ENCODE measurements at regions not wholly inside any gene's neighbourhood (a gene's known extent, or its start where the extent isn't known, plus 50 kb on each side); places are given as distances from the start of the nearest gene placed in this dataset.
"Not testable (repeated sequence)": the region's sequence is repeated elsewhere in the genome, so short reads cannot be mapped to it uniquely, and the experiment has no call there.

- Histone ChIP-seq H3K36me3 (ENCODE audit: insufficient read depth, low read length) (no peaks in the 10 kb centered on the region), H4K20me1 (ENCODE audit: insufficient read depth, low read length) (no peaks in the 10 kb centered on the region), H3K79me2 (ENCODE audit: insufficient read depth, low read depth, low read length) (no peaks in the 10 kb centered on the region), H3K4me3 (ENCODE audit: low read depth, low read length, poor library complexity, severe bottlenecking) (no peak overlapping the region), H3K9me3 (ENCODE audit: low read length) (no peaks in the 10 kb centered on the region), H3K27ac (ENCODE audit: low read depth, low read length, poor library complexity, severe bottlenecking) (no peak overlapping the region), H3K4me2 (ENCODE audit: low read length) (no peak overlapping the region), H3K9me2 (ENCODE audit: insufficient read depth, low read length) (no peaks in the 10 kb centered on the region), H3K4me1 (ENCODE audit: insufficient read depth, low read length, poor library complexity, severe bottlenecking) (no peaks in the 10 kb centered on the region), H2AFZ (ENCODE audit: low read length) (no peak overlapping the region)
- ChIA-PET CTCF (ENCODE audit: unreplicated experiment) (no interaction called here), POLR2A (no interaction called here)
- TF ChIP-seq EZH2phosphoT487 (IDR thresholded peaks at IDR 0.05; ENCODE audit: borderline replicate concordance, low read depth, low read length) (no peak), CTCF (conservative IDR thresholded peaks at IDR 0.05; ENCODE audit: low read length) (no peak)
- intact Hi-C loops (cut with micrococcal nuclease; ENCODE audit: unreplicated experiment) = no loop called here
- no TSS peak for BruUV-seq (replicated peaks)
- DNase-seq (ENCODE audit: low spot score) = no peak
These were observed 211.9 kb upstream of the HNRNPA3 start for GRCh38 chr2:177000715-177001072.

GRCh38 chr2:177001334-177001733, 211.3 kb upstream of the HNRNPA3 start:
- ChIA-PET POLR2A (no interaction called here), CTCF (ENCODE audit: unreplicated experiment) (no interaction called here)
- no TSS peak for BruUV-seq (replicated peaks)
- Histone ChIP-seq H3K36me3 (ENCODE audit: insufficient read depth, low read length) (no peaks in the 10 kb centered on the region), H2AFZ (ENCODE audit: low read length) (no peak overlapping the region), H4K20me1 (ENCODE audit: insufficient read depth, low read length) (no peaks in the 10 kb centered on the region), H3K4me3 (ENCODE audit: low read depth, low read length, poor library complexity, severe bottlenecking) (no peak overlapping the region), H3K4me2 (ENCODE audit: low read length) (no peak overlapping the region), H3K9me3 (ENCODE audit: low read length) (no peaks in the 10 kb centered on the region), H3K4me1 (ENCODE audit: insufficient read depth, low read length, poor library complexity, severe bottlenecking) (no peaks in the 10 kb centered on the region), H3K79me2 (ENCODE audit: insufficient read depth, low read depth, low read length) (no peaks in the 10 kb centered on the region), H3K9me2 (ENCODE audit: insufficient read depth, low read length) (no peaks in the 10 kb centered on the region), H3K27ac (ENCODE audit: low read depth, low read length, poor library complexity, severe bottlenecking) (no peak overlapping the region)
- intact Hi-C loops (cut with micrococcal nuclease; ENCODE audit: unreplicated experiment) = no loop called here
- DNase-seq (ENCODE audit: low spot score) = no peak
- TF ChIP-seq EZH2phosphoT487 (IDR thresholded peaks at IDR 0.05; ENCODE audit: borderline replicate concordance, low read depth, low read length) (no peak), CTCF (conservative IDR thresholded peaks at IDR 0.05; ENCODE audit: low read length) (no peak)

GRCh38 chr2:177002983-177003382, 209.6 kb upstream of the HNRNPA3 start:
- no peaks in the 10 kb centered on the region for H4K20me1 ChIP-seq (ENCODE audit: insufficient read depth, low read length)
- no peak for TF ChIP-seq EZH2phosphoT487 (IDR thresholded peaks at IDR 0.05; ENCODE audit: borderline replicate concordance, low read depth, low read length)
- TF ChIP-seq CTCF (conservative IDR thresholded peaks at IDR 0.05; ENCODE audit: low read length) = no peak
- no peaks in the 10 kb centered on the region for H3K79me2 ChIP-seq (ENCODE audit: insufficient read depth, low read depth, low read length)
- ChIA-PET POLR2A (no interaction called here), CTCF (ENCODE audit: unreplicated experiment) (no interaction called here)
- H3K9me2 ChIP-seq (ENCODE audit: insufficient read depth, low read length) = no peaks in the 10 kb centered on the region
- no peak overlapping the region for H3K4me2 ChIP-seq (ENCODE audit: low read length)
- intact Hi-C loops (cut with micrococcal nuclease; ENCODE audit: unreplicated experiment) = no loop called here
- no TSS peak for BruUV-seq (replicated peaks)
- DNase-seq (ENCODE audit: low spot score) = no peak
- H3K4me3 ChIP-seq (ENCODE audit: low read depth, low read length, poor library complexity, severe bottlenecking) = no peak overlapping the region
- no peaks in the 10 kb centered on the region for H3K36me3 ChIP-seq (ENCODE audit: insufficient read depth, low read length)
- H3K9me3 ChIP-seq (ENCODE audit: low read length) = no peaks in the 10 kb centered on the region
- H3K4me1 ChIP-seq (ENCODE audit: insufficient read depth, low read length, poor library complexity, severe bottlenecking) = no peaks in the 10 kb centered on the region
- H3K27ac ChIP-seq (ENCODE audit: low read depth, low read length, poor library complexity, severe bottlenecking) = no peak overlapping the region
- no peak overlapping the region for H2AFZ ChIP-seq (ENCODE audit: low read length)

GRCh38 chr2:177007726-177008125, 204.9 kb upstream of the HNRNPA3 start:
- intact Hi-C loops (cut with micrococcal nuclease; ENCODE audit: unreplicated experiment); CTCF ChIA-PET (ENCODE audit: unreplicated experiment); POLR2A ChIA-PET: not testable (repeated sequence)

GRCh38 chr2:177008662-177009061, 203.9 kb upstream of the HNRNPA3 start:
- H3K4me1 ChIP-seq (ENCODE audit: insufficient read depth, low read length, poor library complexity, severe bottlenecking); DNase-seq (ENCODE audit: low spot score); H3K27ac ChIP-seq (ENCODE audit: low read depth, low read length, poor library complexity, severe bottlenecking); BruUV-seq (replicated peaks); H3K9me2 ChIP-seq (ENCODE audit: insufficient read depth, low read length); H3K36me3 ChIP-seq (ENCODE audit: insufficient read depth, low read length); H3K4me2 ChIP-seq (ENCODE audit: low read length); POLR2A ChIA-PET; H3K4me3 ChIP-seq (ENCODE audit: low read depth, low read length, poor library complexity, severe bottlenecking); H2AFZ ChIP-seq (ENCODE audit: low read length); H3K9me3 ChIP-seq (ENCODE audit: low read length); H3K79me2 ChIP-seq (ENCODE audit: insufficient read depth, low read depth, low read length); intact Hi-C loops (cut with micrococcal nuclease; ENCODE audit: unreplicated experiment); CTCF ChIA-PET (ENCODE audit: unreplicated experiment); H4K20me1 ChIP-seq (ENCODE audit: insufficient read depth, low read length): not testable (repeated sequence)

More at GRCh38 chr2:177007726-177008125, 204.9 kb upstream of the HNRNPA3 start:
- H3K4me3 ChIP-seq (ENCODE audit: low read depth, low read length, poor library complexity, severe bottlenecking); H3K27ac ChIP-seq (ENCODE audit: low read depth, low read length, poor library complexity, severe bottlenecking); H3K9me3 ChIP-seq (ENCODE audit: low read length); H3K4me2 ChIP-seq (ENCODE audit: low read length); DNase-seq (ENCODE audit: low spot score); H3K79me2 ChIP-seq (ENCODE audit: insufficient read depth, low read depth, low read length); BruUV-seq (replicated peaks); H3K4me1 ChIP-seq (ENCODE audit: insufficient read depth, low read length, poor library complexity, severe bottlenecking); H3K36me3 ChIP-seq (ENCODE audit: insufficient read depth, low read length); H2AFZ ChIP-seq (ENCODE audit: low read length); H4K20me1 ChIP-seq (ENCODE audit: insufficient read depth, low read length); H3K9me2 ChIP-seq (ENCODE audit: insufficient read depth, low read length): not testable (repeated sequence)
